ENCODE measurements at regions not wholly inside any gene's neighbourhood (a gene's known extent, or its start where the extent isn't known, plus 50 kb on each side); places are given as distances from the start of the nearest gene placed in this dataset.

DNA sequence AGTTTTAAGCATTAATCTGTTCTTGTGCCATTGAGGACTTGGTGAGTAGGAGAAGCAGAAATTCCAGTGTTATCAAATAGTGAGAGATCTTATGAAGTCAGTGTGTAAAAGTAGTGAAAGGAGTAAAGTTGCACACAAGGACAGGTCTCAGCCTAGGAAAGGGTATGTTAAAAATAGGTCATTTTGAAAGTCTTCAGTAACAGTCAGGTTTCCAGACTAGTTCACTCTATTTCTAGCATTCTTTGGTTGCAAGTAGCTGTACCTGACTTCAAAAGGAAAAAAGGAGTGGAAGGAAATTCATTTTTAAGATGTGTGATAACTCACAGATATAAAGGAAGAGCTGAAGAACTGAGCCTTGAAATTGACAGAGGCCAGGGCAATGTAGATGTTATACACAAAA lies 250.1 kb upstream of the SATB1 start:
- no peak overlapping the region for H3K27ac ChIP-seq (ENCODE audit: low read depth in 1 of 2, low read length in 1 of 2)
- H3K4me1 ChIP-seq (ENCODE audit: control insufficient read depth in 2 of 2, insufficient read depth in 2 of 2, low read length in 2 of 2): peaks cover 16 to 19% of the 10 kb centered on the region in 2 donors
- no peak overlapping the region for H3K4me3 ChIP-seq (ENCODE audit: low read length in 2 of 2)
- H3K36me3 ChIP-seq (ENCODE audit: control insufficient read depth in 2 of 2, insufficient read depth in 2 of 2, low read length in 1 of 2): no peaks in the 10 kb centered on the region
- H3K9me3 ChIP-seq (ENCODE audit: control insufficient read depth in 2 of 2, insufficient read depth in 1 of 2, low read length in 1 of 2): peaks cover 0 to 1% of the 10 kb centered on the region in 2 donors
- peak in 2 of 9 donors; percentile 23 to 47 for DNase-seq (ENCODE audit: low read depth in 6 of 9, low spot score in 9 of 9)
- H3K27me3 ChIP-seq (ENCODE audit: control insufficient read depth in 2 of 2, insufficient read depth in 1 of 2, low read length in 1 of 2): no peaks in the 10 kb centered on the region

DNA sequence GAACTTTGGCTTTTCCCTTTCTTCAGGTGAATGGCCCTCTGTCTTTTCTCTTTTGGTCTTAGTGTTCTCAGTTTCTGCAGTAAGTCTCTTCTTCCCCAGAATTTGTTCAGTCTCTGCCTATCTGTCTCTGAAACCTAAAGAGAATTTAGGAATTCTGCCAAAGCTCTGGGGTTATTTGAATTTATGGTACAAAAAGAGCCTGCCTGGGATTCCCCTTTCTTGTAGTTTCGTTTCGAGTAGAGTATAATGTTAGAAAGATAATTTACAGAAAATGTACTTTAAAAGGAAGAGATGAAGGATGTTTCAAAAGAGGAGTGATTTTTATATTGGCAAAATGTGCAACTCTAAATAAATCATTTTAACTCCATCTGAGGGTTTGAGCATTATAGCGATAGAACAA lies 247.4 kb upstream of the SATB1 start:
- no peak overlapping the region for H3K27ac ChIP-seq (ENCODE audit: low read depth in 1 of 2, low read length in 1 of 2)
- H3K27me3 ChIP-seq (ENCODE audit: control insufficient read depth in 2 of 2, insufficient read depth in 1 of 2, low read length in 1 of 2): no peaks in the 10 kb centered on the region
- WGBS: 91% methylated on average over 3 of the region's 3 CpGs
- no peak for DNase-seq (ENCODE audit: low read depth in 6 of 9, low spot score in 9 of 9)
- peaks cover 5 to 6% of the 10 kb centered on the region in 2 donors for H3K4me1 ChIP-seq (ENCODE audit: control insufficient read depth in 2 of 2, insufficient read depth in 2 of 2, low read length in 2 of 2)
- H3K36me3 ChIP-seq (ENCODE audit: control insufficient read depth in 2 of 2, insufficient read depth in 2 of 2, low read length in 1 of 2): no peaks in the 10 kb centered on the region
- no peak overlapping the region for H3K4me3 ChIP-seq (ENCODE audit: low read length in 2 of 2)
- peaks cover 0 to 1% of the 10 kb centered on the region in 2 donors for H3K9me3 ChIP-seq (ENCODE audit: control insufficient read depth in 2 of 2, insufficient read depth in 1 of 2, low read length in 1 of 2)

DNA sequence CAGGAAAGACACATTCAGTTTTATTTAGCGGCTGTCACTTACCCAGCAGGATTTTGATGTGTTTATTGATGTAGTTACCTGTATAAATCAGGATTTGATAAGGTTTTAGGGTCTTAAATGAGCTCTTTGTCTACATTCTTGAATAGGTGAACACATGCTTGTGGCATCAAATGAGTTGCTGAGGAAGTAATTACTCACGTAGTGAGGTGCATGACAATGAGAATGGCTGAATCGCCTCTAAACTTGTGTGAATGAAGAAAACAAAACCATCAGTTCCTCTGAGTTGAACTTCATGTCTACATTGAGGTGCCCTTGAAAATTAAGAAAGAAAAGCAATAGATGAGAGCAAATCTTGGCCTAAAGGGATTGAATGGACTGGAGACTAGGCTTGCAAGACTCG lies 245.6 kb upstream of the SATB1 start:
- 88% methylated on average over 4 of the region's 4 CpGs for WGBS

DNA sequence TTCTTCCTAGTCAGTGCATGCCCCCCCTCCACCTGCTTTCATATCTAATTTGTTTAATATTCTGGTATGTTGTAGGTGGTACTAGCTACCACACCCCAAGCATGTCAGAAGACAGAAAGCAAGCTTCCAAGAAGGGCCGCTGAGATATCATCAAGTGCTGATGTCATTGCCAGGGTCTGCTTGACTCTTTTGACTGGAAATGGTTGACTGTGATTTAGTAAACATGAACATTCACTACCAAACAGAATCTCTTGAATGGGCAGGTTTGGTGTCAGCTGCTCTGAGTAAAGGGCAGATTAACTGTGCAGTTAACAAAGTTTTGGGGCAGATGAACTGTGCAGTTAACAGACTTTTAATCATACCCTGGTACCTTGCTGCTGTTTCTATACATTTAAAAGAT lies 244.2 kb upstream of the SATB1 start:
- DNase-seq (ENCODE audit: low read depth in 6 of 9, low spot score in 9 of 9): no peak
- H3K9me3 ChIP-seq (ENCODE audit: control insufficient read depth in 2 of 2, insufficient read depth in 1 of 2, low read length in 1 of 2): peaks cover 0 to 1% of the 10 kb centered on the region in 2 donors
- no peak overlapping the region for H3K4me3 ChIP-seq (ENCODE audit: low read length in 2 of 2)
- H3K4me1 ChIP-seq (ENCODE audit: control insufficient read depth in 2 of 2, insufficient read depth in 2 of 2, low read length in 2 of 2): peaks cover 0 to 3% of the 10 kb centered on the region in 2 donors
- H3K36me3 ChIP-seq (ENCODE audit: control insufficient read depth in 2 of 2, insufficient read depth in 2 of 2, low read length in 1 of 2): no peaks in the 10 kb centered on the region
- H3K27me3 ChIP-seq (ENCODE audit: control insufficient read depth in 2 of 2, insufficient read depth in 1 of 2, low read length in 1 of 2): no peaks in the 10 kb centered on the region
- 88% methylated on average over 1 of the region's 1 CpG for WGBS
- H3K27ac ChIP-seq (ENCODE audit: low read depth in 1 of 2, low read length in 1 of 2): no peak overlapping the region

More for the DNA sequence above, 245.6 kb upstream of the SATB1 start:
- H3K36me3 ChIP-seq (ENCODE audit: control insufficient read depth in 2 of 2, insufficient read depth in 2 of 2, low read length in 1 of 2): no peaks in the 10 kb centered on the region
- peaks cover 0 to 1% of the 10 kb centered on the region in 2 donors for H3K9me3 ChIP-seq (ENCODE audit: control insufficient read depth in 2 of 2, insufficient read depth in 1 of 2, low read length in 1 of 2)
- DNase-seq (ENCODE audit: low read depth in 6 of 9, low spot score in 9 of 9): no peak
- peaks cover 4 to 6% of the 10 kb centered on the region in 2 donors for H3K4me1 ChIP-seq (ENCODE audit: control insufficient read depth in 2 of 2, insufficient read depth in 2 of 2, low read length in 2 of 2)
- H3K27me3 ChIP-seq (ENCODE audit: control insufficient read depth in 2 of 2, insufficient read depth in 1 of 2, low read length in 1 of 2): no peaks in the 10 kb centered on the region
- no peak overlapping the region for H3K27ac ChIP-seq (ENCODE audit: low read depth in 1 of 2, low read length in 1 of 2)
- H3K4me3 ChIP-seq (ENCODE audit: low read length in 2 of 2): no peak overlapping the region

DNA sequence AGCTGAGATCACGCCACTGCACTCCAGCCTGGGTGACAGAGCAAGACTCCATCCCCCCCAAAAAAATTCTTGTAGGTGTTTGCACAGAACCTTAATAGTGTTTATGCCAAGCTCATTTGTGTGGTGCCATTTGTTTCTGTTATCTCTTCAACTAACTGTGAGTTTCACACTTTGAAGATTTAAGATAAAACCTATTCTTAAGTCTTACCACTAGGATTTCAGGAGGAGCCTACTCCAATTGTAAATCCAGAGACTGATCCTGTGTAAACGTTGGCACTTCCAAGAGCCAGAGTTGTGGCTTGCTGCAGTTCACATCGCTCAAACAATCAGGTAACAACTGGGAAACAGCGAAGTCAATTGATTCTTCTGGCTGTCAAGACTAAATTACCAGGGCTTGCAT lies 242.4 kb upstream of the SATB1 start:
- peaks cover 0 to 3% of the 10 kb centered on the region in 2 donors for H3K4me1 ChIP-seq (ENCODE audit: control insufficient read depth in 2 of 2, insufficient read depth in 2 of 2, low read length in 2 of 2)
- no peak overlapping the region for H3K4me3 ChIP-seq (ENCODE audit: low read length in 2 of 2)
- H3K36me3 ChIP-seq (ENCODE audit: control insufficient read depth in 2 of 2, insufficient read depth in 2 of 2, low read length in 1 of 2): no peaks in the 10 kb centered on the region
- H3K27me3 ChIP-seq (ENCODE audit: control insufficient read depth in 2 of 2, insufficient read depth in 1 of 2, low read length in 1 of 2): no peaks in the 10 kb centered on the region
- no peak for DNase-seq (ENCODE audit: low read depth in 6 of 9, low spot score in 9 of 9)
- no peak overlapping the region for H3K27ac ChIP-seq (ENCODE audit: low read depth in 1 of 2, low read length in 1 of 2)
- WGBS: 93% methylated on average over 4 of the region's 4 CpGs
- H3K9me3 ChIP-seq (ENCODE audit: control insufficient read depth in 2 of 2, insufficient read depth in 1 of 2, low read length in 1 of 2): peaks cover 0 to 1% of the 10 kb centered on the region in 2 donors

DNA sequence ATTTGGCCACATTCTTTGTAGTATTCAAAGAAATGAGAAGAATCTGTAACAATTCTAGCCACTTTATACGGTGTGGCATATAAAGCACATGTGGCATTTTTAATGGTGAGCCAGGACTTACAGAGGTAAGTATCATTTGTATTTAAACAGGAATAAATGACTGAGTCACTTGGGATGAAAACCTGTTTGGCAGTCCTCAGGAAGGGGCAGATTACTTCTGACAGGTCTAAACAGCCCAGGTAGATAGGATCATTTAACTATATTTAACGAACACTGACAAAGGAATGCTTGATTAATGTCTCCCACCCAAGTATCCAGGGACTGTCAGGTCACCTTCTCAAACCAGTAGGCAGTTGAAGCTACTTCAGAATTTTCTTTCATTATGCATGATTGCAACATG lies 241.5 kb upstream of the SATB1 start:
- no peak for DNase-seq (ENCODE audit: low read depth in 6 of 9, low spot score in 9 of 9)
- no peaks in the 10 kb centered on the region for H3K27me3 ChIP-seq (ENCODE audit: control insufficient read depth in 2 of 2, insufficient read depth in 1 of 2, low read length in 1 of 2)
- no peak overlapping the region for H3K4me3 ChIP-seq (ENCODE audit: low read length in 2 of 2)
- no peak overlapping the region for H3K27ac ChIP-seq (ENCODE audit: low read depth in 1 of 2, low read length in 1 of 2)
- peaks cover 0 to 3% of the 10 kb centered on the region in 2 donors for H3K4me1 ChIP-seq (ENCODE audit: control insufficient read depth in 2 of 2, insufficient read depth in 2 of 2, low read length in 2 of 2)
- no peaks in the 10 kb centered on the region for H3K36me3 ChIP-seq (ENCODE audit: control insufficient read depth in 2 of 2, insufficient read depth in 2 of 2, low read length in 1 of 2)
- WGBS: 91% methylated on average over 2 of the region's 2 CpGs
- peaks cover 0 to 1% of the 10 kb centered on the region in 2 donors for H3K9me3 ChIP-seq (ENCODE audit: control insufficient read depth in 2 of 2, insufficient read depth in 1 of 2, low read length in 1 of 2)

DNA sequence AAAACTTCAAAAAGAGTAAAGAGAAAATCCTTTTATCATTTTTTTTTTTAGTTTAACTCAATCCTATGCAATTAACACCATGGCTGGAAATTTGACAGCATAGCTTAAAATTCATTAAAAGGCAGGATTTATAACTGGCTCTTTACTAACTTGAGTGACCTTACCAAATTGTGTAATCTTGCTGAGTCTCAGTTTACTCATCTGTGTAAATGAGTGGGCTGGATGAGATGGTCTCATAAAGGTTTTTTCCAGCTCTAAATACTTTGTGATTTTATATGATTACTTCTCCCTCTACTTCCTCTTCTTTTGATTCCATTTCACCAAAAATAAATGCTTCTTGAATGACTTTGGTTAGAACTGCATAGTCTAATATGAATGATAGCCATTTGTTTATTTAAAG lies 234.9 kb upstream of the SATB1 start:
- no peak overlapping the region for H3K4me3 ChIP-seq (ENCODE audit: low read length in 2 of 2)
- H3K27ac ChIP-seq (ENCODE audit: low read depth in 1 of 2, low read length in 1 of 2): no peak overlapping the region
- H3K27me3 ChIP-seq (ENCODE audit: control insufficient read depth in 2 of 2, insufficient read depth in 1 of 2, low read length in 1 of 2): no peaks in the 10 kb centered on the region
- no peaks in the 10 kb centered on the region for H3K36me3 ChIP-seq (ENCODE audit: control insufficient read depth in 2 of 2, insufficient read depth in 2 of 2, low read length in 1 of 2)
- H3K4me1 ChIP-seq (ENCODE audit: control insufficient read depth in 2 of 2, insufficient read depth in 2 of 2, low read length in 2 of 2): peaks cover 23 to 24% of the 10 kb centered on the region in 2 donors
- no peak for DNase-seq (ENCODE audit: low read depth in 6 of 9, low spot score in 9 of 9)
- H3K9me3 ChIP-seq (ENCODE audit: control insufficient read depth in 2 of 2, insufficient read depth in 1 of 2, low read length in 1 of 2): no peaks in the 10 kb centered on the region

DNA sequence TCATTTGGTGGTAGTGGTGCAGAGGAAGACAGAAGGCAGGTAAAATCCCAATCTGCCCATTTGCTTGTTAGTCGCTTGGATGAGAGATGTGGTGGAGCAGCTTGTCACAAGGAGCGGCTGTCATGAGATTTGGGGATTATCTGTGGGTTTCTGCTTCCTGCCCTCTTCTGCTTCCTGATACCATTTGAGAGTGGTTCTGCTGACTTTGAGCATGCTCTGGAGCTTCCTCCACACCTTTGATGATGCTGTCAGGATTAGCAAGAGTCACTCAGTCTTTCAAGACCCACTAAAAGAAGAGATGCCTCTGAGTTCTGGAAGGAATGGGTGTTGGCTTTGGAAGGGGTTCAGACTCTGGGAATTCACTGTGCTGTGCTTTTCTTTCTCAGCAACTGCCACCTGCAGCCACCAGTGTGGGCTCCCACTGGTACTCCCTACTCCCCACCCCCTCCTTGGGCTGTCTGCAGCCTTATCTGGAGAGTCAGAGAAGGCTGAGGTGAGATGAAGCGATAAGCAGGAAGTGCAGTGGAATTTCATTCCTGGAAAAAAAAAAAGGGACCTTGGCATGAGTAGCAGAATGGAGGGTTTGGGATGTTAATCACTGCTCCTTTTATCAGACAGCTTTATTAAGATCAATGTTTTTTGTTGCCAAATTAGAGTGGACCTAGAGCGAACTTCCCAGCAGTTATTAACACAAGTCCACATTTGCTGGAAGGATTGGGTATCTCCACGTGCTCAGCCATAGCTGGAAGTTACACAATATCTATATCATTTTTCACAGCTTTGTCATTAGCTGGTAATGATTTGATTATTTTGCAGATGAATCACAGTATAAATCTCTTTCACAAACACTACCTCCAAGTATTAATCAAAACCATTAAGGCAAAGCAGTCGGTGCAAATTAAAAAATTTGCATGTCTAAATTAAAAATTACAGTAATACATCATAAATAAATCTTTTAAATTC lies 233.0 kb upstream of the SATB1 start:
- H3K27me3 ChIP-seq (ENCODE audit: control insufficient read depth in 2 of 2, insufficient read depth in 1 of 2, low read length in 1 of 2): no peaks in the 10 kb centered on the region
- H3K27ac ChIP-seq (ENCODE audit: low read depth in 1 of 2, low read length in 1 of 2): peak overlapping the region in 1 of 2 donors; percentile 31
- peaks cover 23 to 24% of the 10 kb centered on the region in 2 donors for H3K4me1 ChIP-seq (ENCODE audit: control insufficient read depth in 2 of 2, insufficient read depth in 2 of 2, low read length in 2 of 2)
- H3K36me3 ChIP-seq (ENCODE audit: control insufficient read depth in 2 of 2, insufficient read depth in 2 of 2, low read length in 1 of 2): no peaks in the 10 kb centered on the region
- DNase-seq (ENCODE audit: low read depth in 6 of 9, low spot score in 9 of 9): peak in 3 of 9 donors; percentile 42 to 69 (median 54)
- H3K4me3 ChIP-seq (ENCODE audit: low read length in 2 of 2): no peak overlapping the region
- WGBS: 39% methylated on average over 6 of the region's 6 CpGs
- H3K9me3 ChIP-seq (ENCODE audit: control insufficient read depth in 2 of 2, insufficient read depth in 1 of 2, low read length in 1 of 2): no peaks in the 10 kb centered on the region

DNA sequence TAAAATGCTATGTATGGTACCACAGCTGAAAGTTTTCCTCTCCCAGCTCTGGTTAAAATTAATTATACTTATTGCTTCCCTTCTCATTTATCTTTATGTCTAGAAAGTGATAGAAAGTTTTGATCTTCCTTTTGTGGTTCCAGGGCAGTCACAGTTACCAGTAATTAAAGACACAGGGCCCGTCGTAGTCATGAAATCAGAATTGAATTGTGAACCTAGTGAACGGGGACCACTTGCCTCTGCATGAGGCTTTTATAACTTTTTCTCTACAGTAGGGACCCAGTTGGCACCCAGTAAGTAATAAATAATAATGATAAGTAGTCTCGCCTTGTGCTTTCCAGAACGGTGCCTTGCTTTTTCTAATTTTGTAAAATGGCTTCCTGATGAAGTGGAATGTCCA lies 231.7 kb upstream of the SATB1 start:
- no peaks in the 10 kb centered on the region for H3K36me3 ChIP-seq (ENCODE audit: control insufficient read depth in 2 of 2, insufficient read depth in 2 of 2, low read length in 1 of 2)
- H3K27me3 ChIP-seq (ENCODE audit: control insufficient read depth in 2 of 2, insufficient read depth in 1 of 2, low read length in 1 of 2): no peaks in the 10 kb centered on the region
- H3K4me3 ChIP-seq (ENCODE audit: low read length in 2 of 2): no peak overlapping the region
- no peak for DNase-seq (ENCODE audit: low read depth in 6 of 9, low spot score in 9 of 9)
- 82% methylated on average over 5 of the region's 5 CpGs for WGBS
- no peaks in the 10 kb centered on the region for H3K9me3 ChIP-seq (ENCODE audit: control insufficient read depth in 2 of 2, insufficient read depth in 1 of 2, low read length in 1 of 2)
- no peak overlapping the region for H3K27ac ChIP-seq (ENCODE audit: low read depth in 1 of 2, low read length in 1 of 2)
- peaks cover 23 to 24% of the 10 kb centered on the region in 2 donors for H3K4me1 ChIP-seq (ENCODE audit: control insufficient read depth in 2 of 2, insufficient read depth in 2 of 2, low read length in 2 of 2)

All from thymus (tissue), 11 donors.